ENCODE measurements at regions not wholly inside any gene's neighbourhood (a gene's known extent, or its start where the extent isn't known, plus 50 kb on each side); places are given as distances from the start of the nearest gene placed in this dataset.

DNA sequence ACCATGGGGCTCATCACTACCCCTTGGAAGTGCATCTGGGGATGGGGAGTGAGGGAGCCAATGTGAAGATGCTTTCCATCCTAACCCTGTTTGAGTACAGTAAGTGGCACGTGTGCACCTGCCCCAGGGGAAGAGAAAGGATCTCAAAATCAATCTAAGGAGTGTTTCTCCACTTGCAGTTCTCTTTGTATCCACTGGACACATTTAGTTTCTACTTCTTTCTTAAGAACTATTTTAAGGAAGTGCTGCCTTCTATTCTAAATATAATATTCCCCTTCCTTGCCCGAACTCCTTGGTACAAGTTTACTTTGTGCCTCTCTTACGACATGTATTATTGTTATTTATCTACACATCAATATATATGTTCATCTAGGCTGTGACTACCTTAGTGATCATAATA is 73.8 kb downstream of the TTC6 start:
- TF ChIP-seq, protein P1, sequence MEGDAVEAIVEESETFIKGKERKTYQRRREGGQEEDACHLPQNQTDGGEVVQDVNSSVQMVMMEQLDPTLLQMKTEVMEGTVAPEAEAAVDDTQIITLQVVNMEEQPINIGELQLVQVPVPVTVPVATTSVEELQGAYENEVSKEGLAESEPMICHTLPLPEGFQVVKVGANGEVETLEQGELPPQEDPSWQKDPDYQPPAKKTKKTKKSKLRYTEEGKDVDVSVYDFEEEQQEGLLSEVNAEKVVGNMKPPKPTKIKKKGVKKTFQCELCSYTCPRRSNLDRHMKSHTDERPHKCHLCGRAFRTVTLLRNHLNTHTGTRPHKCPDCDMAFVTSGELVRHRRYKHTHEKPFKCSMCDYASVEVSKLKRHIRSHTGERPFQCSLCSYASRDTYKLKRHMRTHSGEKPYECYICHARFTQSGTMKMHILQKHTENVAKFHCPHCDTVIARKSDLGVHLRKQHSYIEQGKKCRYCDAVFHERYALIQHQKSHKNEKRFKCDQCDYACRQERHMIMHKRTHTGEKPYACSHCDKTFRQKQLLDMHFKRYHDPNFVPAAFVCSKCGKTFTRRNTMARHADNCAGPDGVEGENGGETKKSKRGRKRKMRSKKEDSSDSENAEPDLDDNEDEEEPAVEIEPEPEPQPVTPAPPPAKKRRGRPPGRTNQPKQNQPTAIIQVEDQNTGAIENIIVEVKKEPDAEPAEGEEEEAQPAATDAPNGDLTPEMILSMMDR (IDR thresholded peaks at IDR 0.05): no peak; the same call in 1 of the 2 replicates

DNA sequence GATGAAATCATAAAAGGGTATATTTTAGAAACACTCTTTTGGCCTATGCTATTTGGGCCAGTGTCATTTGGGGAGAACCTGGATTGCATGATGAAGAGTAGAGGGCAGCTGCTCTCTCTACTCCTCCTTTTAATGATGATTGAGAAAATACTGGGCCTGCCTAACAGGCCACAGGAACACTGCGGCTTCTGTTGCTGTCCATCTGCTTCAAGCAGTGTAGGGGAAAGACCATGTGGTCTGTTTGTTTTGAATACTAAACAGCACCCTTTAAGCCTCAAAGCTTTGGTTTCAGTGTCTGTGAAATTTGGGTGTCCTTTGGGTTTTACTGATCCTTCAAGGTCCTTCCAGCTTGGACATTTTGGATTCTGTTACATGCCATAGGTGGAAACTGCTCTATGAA is 78.0 kb downstream of the TTC6 start:
- TF ChIP-seq, protein P1 (IDR thresholded peaks at IDR 0.05): no peak

DNA sequence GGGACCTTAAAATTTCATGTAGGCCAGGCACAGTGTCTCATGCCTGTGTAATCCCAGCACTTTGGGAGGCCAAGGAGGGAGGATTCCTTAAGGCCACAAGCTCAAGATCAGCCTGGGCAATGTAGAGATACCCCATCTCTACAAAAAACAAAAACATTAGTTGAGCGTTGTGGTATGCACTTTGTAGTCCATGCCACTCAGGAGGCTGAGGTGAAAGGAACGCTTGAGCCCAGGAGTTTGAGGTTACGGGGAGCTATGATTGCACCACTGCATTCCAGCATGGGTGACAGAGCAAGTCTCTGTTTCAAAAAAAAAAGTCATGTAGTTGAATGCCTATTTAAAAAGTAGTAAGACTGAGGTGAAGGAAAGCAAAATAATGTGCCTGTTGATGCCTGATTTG is 83.5 kb downstream of the TTC6 start:
- TF ChIP-seq, protein P1 (IDR thresholded peaks at IDR 0.05): no peak

DNA sequence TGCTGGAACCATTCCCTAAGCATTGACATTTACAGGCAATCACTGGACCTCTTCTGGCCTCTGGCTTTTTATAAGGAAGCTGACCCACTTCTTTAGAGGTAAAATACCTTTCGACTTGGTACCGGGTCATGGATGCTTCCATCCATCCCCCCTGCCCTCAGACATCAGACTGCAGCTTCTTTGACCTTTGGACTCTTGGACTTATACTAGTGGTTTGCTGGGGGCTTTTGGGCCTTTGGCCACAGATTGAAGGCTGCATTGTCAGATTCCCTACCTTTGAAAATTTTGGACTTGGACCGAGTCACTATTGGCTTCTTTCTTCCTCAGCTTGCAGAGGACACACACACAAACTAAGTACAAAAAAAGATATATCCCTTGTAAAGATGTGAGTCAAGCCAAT is 86.1 kb downstream of the TTC6 start:
- TF ChIP-seq, protein P1 (IDR thresholded peaks at IDR 0.05): no peak

DNA sequence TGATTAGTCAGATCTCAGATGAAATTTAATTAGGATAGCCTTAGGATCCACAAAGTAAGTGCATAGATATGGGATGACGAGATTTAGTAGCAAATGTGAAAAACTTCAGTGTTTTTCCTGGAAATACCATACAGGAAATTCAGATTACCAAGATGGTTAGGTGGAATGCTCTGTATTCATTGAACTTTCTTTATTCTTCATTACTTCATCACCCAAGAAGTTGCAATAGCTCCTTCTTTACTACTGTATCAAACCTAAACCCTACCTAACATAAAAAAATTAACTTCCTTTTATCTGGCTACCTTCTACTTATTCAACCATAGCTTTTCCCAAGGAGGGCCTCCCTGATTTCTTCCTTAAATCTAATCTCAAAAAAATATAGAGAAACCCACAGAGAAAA is 100.4 kb downstream of the TTC6 start:
- TF ChIP-seq, protein P1 (IDR thresholded peaks at IDR 0.05): no peak

DNA sequence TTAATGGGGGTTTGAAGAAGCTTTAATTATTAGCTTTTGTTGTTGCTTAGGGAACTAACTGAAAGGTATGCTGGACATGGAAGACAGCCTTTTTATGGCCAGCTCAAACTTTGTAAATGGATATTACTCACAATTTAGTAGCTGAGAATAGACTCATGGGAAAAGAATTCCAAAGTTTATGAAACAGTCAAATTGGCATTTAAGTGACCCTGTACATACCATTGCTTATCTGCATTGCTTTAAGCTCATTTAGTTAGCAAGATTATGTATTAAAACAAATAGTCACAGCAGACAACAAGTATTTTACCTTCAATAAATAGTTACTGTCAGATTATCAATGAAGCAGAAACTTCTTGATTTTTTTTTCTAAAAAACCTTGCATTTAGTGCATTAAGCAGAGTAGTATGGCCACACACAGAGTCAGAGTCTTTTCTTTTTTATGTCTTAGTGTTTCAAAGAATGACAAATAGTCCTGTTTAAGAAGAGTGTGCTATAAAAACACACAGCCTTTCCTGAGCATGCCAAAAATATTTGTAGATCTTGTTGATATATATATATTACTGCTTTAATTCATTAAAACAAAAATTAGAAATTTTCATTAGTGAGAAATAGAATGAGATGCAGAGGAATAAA is 102.2 kb downstream of the TTC6 start:
- TF ChIP-seq, protein P1 (IDR thresholded peaks at IDR 0.05): no peak

DNA sequence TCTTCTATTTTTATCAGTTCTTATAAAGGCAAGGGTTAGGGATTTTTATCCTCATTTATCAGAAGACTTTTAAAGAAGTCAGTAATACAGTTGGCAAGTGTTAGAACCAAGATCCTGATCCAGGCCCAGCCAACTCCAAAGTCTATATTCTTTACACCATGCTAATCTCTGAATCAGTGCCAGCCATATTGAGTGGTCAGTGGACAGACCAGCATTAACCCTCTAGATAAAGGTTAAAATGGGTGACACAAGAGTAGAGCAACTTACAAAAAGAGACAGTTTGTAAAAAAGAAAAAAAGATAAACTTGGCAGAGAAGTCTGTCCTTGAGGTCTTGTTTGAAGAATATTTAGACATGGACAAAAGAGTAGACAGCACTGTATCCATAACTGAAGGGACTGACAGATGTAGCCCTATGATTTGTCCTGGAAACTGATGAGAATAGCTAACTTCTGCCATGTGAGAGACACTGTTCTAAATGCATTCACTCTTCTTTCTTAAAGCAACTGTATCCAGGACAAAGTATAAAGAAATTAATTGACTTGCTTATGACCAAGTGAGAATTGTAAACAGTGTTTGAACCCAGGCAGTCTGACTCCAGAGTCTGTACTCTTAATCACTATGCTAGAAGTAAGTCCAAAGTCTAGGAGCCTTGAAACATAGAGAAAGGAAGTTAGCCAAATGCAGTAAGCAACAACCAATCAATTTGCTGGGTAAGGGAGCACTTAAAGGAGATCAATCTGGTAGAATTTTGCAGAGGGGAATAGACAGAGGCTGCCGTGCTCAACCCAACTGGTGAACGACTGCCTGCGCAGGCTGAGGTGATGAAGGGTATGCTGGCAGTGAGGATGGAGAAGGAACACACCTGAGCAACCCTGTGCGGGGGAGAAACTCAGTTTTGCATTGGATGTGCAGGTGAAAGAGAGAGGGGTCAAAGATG is 103.7 kb downstream of the TTC6 start:
- TF ChIP-seq, protein P1 (IDR thresholded peaks at IDR 0.05): no peak

All from LNCAP (cell line).